ENCODE measurements at regions not wholly inside any gene's neighbourhood (a gene's known extent, or its start where the extent isn't known, plus 50 kb on each side); places are given as distances from the start of the nearest gene placed in this dataset.

DNA sequence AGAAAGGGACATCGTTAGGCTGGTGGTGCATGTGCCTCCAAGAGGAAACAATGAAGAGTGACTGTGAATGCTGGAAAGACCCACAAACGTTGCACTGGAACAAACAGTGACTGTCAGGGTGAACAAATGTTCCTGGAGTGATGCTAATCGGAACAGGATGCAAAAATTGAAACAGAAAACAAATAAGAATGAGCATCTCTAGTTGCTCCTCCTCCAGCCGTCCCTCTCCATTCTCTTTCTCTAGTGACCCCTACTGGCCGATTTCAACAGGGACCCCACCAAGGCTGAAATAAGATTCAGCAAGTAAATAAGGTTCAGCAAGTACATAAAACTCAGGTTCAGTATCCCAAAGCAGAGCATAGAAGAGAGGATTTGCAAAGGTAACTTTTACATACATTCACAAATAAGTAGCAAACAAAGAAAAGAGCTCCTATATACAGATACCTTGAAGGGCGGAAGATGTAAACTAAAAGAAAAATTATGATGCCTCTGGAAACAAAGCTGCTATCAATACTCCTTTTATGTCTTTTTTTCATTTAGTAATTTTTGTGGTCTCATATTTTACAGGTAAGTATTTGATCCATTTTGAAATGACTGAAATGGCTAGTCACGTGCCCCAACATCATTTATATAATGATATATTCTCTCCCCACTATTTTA is 836.1 kb upstream of the ADAMTS5 start:
- TF ChIP-seq CREB1 (IDR thresholded peaks at IDR 0.05; ENCODE audit: low read depth), result no peak
- TF ChIP-seq RAD21 (IDR thresholded peaks at IDR 0.05; ENCODE audit: low read depth), result peak; percentile 70

DNA sequence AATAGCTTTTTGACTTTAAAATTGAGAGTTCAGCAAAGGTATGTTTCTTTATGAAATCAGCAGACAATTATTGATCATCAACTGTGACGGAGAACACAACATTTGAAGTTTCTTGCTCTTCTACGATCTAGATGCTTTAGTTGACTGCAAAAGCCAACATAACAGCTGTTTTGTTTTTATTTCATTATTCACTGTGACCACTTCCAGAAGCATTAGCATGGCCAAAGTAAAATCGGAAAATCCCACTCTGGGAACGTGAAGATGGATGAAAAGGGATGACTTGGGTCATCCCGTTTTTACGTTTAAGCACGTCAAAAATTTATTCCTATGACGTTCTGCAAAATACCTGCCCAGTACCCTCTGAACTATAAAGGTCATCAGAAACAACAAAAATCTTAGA is 833.0 kb upstream of the ADAMTS5 start:
- no peak for TF ChIP-seq EP300 (IDR thresholded peaks at IDR 0.05; ENCODE audit: borderline replicate concordance)
- TF ChIP-seq RAD21 (IDR thresholded peaks at IDR 0.05; ENCODE audit: low read depth), result no peak
- no peak for TF ChIP-seq FOXM1 (IDR thresholded peaks at IDR 0.05; ENCODE audit: borderline replicate concordance, low read depth)
- no peak for TF ChIP-seq YY1 (IDR thresholded peaks at IDR 0.05; ENCODE audit: low read depth)

DNA sequence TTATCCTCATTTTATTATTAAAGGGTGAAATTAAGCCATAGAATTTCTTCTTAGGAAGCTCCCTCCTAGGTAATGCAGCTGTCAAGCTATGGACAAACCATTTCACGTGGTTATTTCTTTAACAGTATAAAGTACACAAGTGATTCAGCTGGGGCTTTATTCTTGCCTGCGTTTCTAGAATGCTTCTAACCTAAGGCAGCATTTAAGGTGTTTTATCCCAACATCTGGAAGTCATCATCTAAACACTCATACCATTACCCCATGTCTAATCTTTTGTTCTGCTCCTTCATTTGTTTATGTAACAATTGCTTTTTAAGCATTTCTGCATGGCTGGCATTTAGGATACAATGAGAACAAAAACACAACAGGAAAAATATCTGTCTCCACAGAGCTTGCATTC is 829.2 kb upstream of the ADAMTS5 start:
- TF ChIP-seq EGR1 (IDR thresholded peaks at IDR 0.05) (no peak), CEBPB (IDR thresholded peaks at IDR 0.05) (no peak), TAF1 (IDR thresholded peaks at IDR 0.05; ENCODE audit: low read depth) (no peak), EP300 (IDR thresholded peaks at IDR 0.05; ENCODE audit: borderline replicate concordance) (no peak), TCF12 (IDR thresholded peaks at IDR 0.05; ENCODE audit: low read depth) (no peak), TEAD4 (IDR thresholded peaks at IDR 0.05) (no peak), RAD21 (IDR thresholded peaks at IDR 0.05; ENCODE audit: low read depth) (no peak)
- TF ChIP-seq, protein P1, sequence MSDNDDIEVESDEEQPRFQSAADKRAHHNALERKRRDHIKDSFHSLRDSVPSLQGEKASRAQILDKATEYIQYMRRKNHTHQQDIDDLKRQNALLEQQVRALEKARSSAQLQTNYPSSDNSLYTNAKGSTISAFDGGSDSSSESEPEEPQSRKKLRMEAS (IDR thresholded peaks at IDR 0.05), result no peak

DNA sequence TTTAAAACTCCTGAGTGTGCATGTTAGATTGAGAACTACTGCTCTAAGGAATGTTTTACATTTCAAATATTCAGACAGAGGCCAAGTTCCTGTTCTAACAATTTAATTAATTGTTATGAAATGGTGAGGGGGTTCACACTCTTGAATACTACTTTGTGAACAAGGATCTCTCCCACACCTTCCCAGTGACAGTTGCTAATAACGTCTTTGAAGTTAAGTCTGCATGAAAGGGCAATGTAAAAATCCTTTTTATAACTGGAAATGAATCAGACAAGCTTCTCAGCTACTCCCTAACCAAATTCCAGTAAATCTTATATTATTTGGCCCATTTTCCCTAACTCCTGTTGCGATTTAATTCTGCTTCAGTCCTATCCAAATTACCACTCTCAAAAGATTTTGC is 828.5 kb upstream of the ADAMTS5 start:
- TF ChIP-seq TCF12 (IDR thresholded peaks at IDR 0.05; ENCODE audit: low read depth) (no peak), CREB1 (IDR thresholded peaks at IDR 0.05; ENCODE audit: low read depth) (no peak), YY1 (IDR thresholded peaks at IDR 0.05; ENCODE audit: low read depth) (no peak), EP300 (IDR thresholded peaks at IDR 0.05; ENCODE audit: borderline replicate concordance) (no peak)
- TF ChIP-seq, protein P2, sequence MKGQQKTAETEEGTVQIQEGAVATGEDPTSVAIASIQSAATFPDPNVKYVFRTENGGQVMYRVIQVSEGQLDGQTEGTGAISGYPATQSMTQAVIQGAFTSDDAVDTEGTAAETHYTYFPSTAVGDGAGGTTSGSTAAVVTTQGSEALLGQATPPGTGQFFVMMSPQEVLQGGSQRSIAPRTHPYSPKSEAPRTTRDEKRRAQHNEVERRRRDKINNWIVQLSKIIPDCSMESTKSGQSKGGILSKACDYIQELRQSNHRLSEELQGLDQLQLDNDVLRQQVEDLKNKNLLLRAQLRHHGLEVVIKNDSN (IDR thresholded peaks at IDR 0.05), result no peak
- TF ChIP-seq, protein P3, sequence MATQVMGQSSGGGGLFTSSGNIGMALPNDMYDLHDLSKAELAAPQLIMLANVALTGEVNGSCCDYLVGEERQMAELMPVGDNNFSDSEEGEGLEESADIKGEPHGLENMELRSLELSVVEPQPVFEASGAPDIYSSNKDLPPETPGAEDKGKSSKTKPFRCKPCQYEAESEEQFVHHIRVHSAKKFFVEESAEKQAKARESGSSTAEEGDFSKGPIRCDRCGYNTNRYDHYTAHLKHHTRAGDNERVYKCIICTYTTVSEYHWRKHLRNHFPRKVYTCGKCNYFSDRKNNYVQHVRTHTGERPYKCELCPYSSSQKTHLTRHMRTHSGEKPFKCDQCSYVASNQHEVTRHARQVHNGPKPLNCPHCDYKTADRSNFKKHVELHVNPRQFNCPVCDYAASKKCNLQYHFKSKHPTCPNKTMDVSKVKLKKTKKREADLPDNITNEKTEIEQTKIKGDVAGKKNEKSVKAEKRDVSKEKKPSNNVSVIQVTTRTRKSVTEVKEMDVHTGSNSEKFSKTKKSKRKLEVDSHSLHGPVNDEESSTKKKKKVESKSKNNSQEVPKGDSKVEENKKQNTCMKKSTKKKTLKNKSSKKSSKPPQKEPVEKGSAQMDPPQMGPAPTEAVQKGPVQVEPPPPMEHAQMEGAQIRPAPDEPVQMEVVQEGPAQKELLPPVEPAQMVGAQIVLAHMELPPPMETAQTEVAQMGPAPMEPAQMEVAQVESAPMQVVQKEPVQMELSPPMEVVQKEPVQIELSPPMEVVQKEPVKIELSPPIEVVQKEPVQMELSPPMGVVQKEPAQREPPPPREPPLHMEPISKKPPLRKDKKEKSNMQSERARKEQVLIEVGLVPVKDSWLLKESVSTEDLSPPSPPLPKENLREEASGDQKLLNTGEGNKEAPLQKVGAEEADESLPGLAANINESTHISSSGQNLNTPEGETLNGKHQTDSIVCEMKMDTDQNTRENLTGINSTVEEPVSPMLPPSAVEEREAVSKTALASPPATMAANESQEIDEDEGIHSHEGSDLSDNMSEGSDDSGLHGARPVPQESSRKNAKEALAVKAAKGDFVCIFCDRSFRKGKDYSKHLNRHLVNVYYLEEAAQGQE (IDR thresholded peaks at IDR 0.05; ENCODE audit: low read depth), result no peak

DNA sequence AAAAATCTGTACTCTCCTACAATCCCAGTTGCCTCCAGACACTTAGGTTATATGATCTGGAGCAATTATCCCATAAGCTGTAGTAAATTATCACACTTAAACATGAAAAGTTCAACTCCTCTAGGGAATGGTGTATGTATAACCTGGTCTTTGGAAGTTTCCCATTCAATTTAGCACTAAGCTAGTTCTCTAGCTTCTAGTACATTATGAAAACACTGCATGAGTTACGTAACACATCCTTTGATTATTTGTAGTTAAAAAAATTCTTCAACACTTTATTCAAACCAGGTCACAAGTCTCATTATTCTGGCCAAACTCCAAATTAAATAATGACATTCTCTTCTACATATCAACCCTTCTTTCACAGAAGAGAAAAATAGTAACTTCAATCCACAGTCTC is 827.0 kb upstream of the ADAMTS5 start:
- TF ChIP-seq, protein P3 (IDR thresholded peaks at IDR 0.05; ENCODE audit: low read depth), result no peak
- TF ChIP-seq RAD21 (IDR thresholded peaks at IDR 0.05; ENCODE audit: low read depth) (no peak), EP300 (IDR thresholded peaks at IDR 0.05; ENCODE audit: borderline replicate concordance) (no peak), YY1 (IDR thresholded peaks at IDR 0.05; ENCODE audit: low read depth) (no peak), CEBPB (IDR thresholded peaks at IDR 0.05) (no peak), EGR1 (IDR thresholded peaks at IDR 0.05) (no peak), TCF12 (IDR thresholded peaks at IDR 0.05; ENCODE audit: low read depth) (no peak), FOXM1 (IDR thresholded peaks at IDR 0.05; ENCODE audit: borderline replicate concordance, low read depth) (no peak), CREB1 (IDR thresholded peaks at IDR 0.05; ENCODE audit: low read depth) (no peak), TAF1 (IDR thresholded peaks at IDR 0.05; ENCODE audit: low read depth) (no peak), NFIC (IDR thresholded peaks at IDR 0.05) (no peak), ZBTB7A (IDR thresholded peaks at IDR 0.05; ENCODE audit: low read depth) (no peak)
- TF ChIP-seq, protein P1 (IDR thresholded peaks at IDR 0.05), result no peak
- TF ChIP-seq, protein P2 (IDR thresholded peaks at IDR 0.05), result no peak

DNA sequence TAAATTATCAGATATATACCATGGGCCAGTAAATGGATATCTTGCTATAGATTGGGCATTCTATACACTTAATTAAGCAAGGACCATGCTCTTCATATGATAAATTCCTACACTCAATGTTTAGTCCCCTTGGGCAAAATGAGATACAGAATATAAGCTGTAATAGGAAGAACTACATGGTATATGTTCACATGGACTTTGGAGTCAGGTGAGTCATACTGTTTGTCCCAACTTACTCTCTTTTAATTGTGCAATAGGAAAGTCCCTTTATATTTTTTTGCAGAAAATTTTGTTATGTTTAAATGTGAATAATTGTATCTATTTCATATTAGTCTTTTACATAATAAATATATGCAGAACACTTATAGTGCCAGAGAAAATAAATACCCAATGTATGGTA is 820.2 kb upstream of the ADAMTS5 start:
- no peak for TF ChIP-seq EP300 (IDR thresholded peaks at IDR 0.05; ENCODE audit: borderline replicate concordance)
- TF ChIP-seq ZBTB7A (IDR thresholded peaks at IDR 0.05; ENCODE audit: low read depth), result no peak
- TF ChIP-seq RAD21 (IDR thresholded peaks at IDR 0.05; ENCODE audit: low read depth), result no peak
- TF ChIP-seq, protein P1 (IDR thresholded peaks at IDR 0.05), result no peak
- TF ChIP-seq TAF1 (IDR thresholded peaks at IDR 0.05; ENCODE audit: low read depth), result no peak
- TF ChIP-seq, protein P3 (IDR thresholded peaks at IDR 0.05; ENCODE audit: low read depth), result no peak
- no peak for TF ChIP-seq TCF12 (IDR thresholded peaks at IDR 0.05; ENCODE audit: low read depth)
- no peak for TF ChIP-seq CEBPB (IDR thresholded peaks at IDR 0.05)
- TF ChIP-seq FOXM1 (IDR thresholded peaks at IDR 0.05; ENCODE audit: borderline replicate concordance, low read depth), result no peak
- no peak for TF ChIP-seq CREB1 (IDR thresholded peaks at IDR 0.05; ENCODE audit: low read depth)
- TF ChIP-seq NFIC (IDR thresholded peaks at IDR 0.05), result no peak
- no peak for TF ChIP-seq EGR1 (IDR thresholded peaks at IDR 0.05)
- TF ChIP-seq, protein P2 (IDR thresholded peaks at IDR 0.05), result no peak
- no peak for TF ChIP-seq YY1 (IDR thresholded peaks at IDR 0.05; ENCODE audit: low read depth)
- no peak for TF ChIP-seq TEAD4 (IDR thresholded peaks at IDR 0.05)

Data from Ishikawa (cell line).